ENCODE measurements at regions not wholly inside any gene's neighbourhood (a gene's known extent, or its start where the extent isn't known, plus 50 kb on each side); places are given as distances from the start of the nearest gene placed in this dataset.
"Not testable (repeated sequence)": the region's sequence is repeated elsewhere in the genome, so short reads cannot be mapped to it uniquely, and the experiment has no call there.

- ATAC-seq = no peak
These were observed 225.5 kb upstream of the IPO5 start for GRCh38 chr13:97727991-97728390.

GRCh38 chr13:97736436-97736835, 217.0 kb upstream of the IPO5 start:
- ATAC-seq = no peak

GRCh38 chr13:97742084-97742483, 211.4 kb upstream of the IPO5 start:
- no peak for ATAC-seq

- no peak for ATAC-seq
These were observed 209.5 kb upstream of the IPO5 start for GRCh38 chr13:97743938-97744337.

- no peak for ATAC-seq
These were observed 206.8 kb upstream of the IPO5 start for GRCh38 chr13:97746649-97747048.

- ATAC-seq = no peak
These were observed 204.3 kb upstream of the IPO5 start for GRCh38 chr13:97749174-97749573.

GRCh38 chr13:97751477-97751876, 202.0 kb upstream of the IPO5 start:
- ATAC-seq = no peak

GRCh38 chr13:97752961-97753668, 200.4 kb upstream of the IPO5 start:
- ATAC-seq = no peak

- ATAC-seq = no peak
These were observed 199.4 kb upstream of the IPO5 start for GRCh38 chr13:97753942-97754670.

GRCh38 chr13:97757807-97758206, 195.7 kb upstream of the IPO5 start:
- ATAC-seq = no peak

GRCh38 chr13:97758317-97758716, 195.2 kb upstream of the IPO5 start:
- ATAC-seq = no peak

GRCh38 chr13:97761796-97762540, 191.5 kb upstream of the IPO5 start:
- no peak for ATAC-seq

GRCh38 chr13:97766749-97767148, 186.7 kb upstream of the IPO5 start:
- ATAC-seq = no peak

GRCh38 chr13:97768134-97768533, 185.3 kb upstream of the IPO5 start:
- ATAC-seq = no peak

- ATAC-seq = not testable (repeated sequence)
These were observed 183.2 kb upstream of the IPO5 start for GRCh38 chr13:97770231-97770630.

- not testable (repeated sequence) for ATAC-seq
These were observed 181.0 kb upstream of the IPO5 start for GRCh38 chr13:97772466-97772865.

GRCh38 chr13:97774391-97775100, 178.9 kb upstream of the IPO5 start:
- not testable (repeated sequence) for ATAC-seq

- ATAC-seq = no peak
These were observed 173.0 kb upstream of the IPO5 start for GRCh38 chr13:97780486-97780885.

- ATAC-seq = no peak
These were observed 171.6 kb upstream of the IPO5 start for GRCh38 chr13:97781891-97782305.

- ATAC-seq = no peak
These were observed 167.0 kb upstream of the IPO5 start for GRCh38 chr13:97786510-97786909.

GRCh38 chr13:97797553-97797952, 155.9 kb upstream of the IPO5 start:
- ATAC-seq = no peak

- ATAC-seq = no peak
These were observed 155.2 kb upstream of the IPO5 start for GRCh38 chr13:97798171-97798821.
